Adrenal gland (tissue), 5 donors: ENCODE measurements at regions not wholly inside any gene's neighbourhood (a gene's known extent, or its start where the extent isn't known, plus 50 kb on each side); places are given as distances from the start of the nearest gene placed in this dataset.

Experiments used
- POLR2A ChIP-seq, 2 donors: fragments of 450-650 bp; IDR thresholded peaks; one replicate each; pipeline ENCODE4 v1.6.1; 2017; ENCODE audit warnings: antibody characterized with exemption in 2 of 2, mild to moderate bottlenecking in 2 of 2, moderate library complexity in 1 of 2
- TF ChIP-seq, protein P1 (sequence below), 6 experiments: fragments of 450-650 bp in 4 of 6; fragments of 200-600 bp in 2 of 6; sonication (generic) in 1 of 6; IDR thresholded peaks; 1 replicate in 5 of 6; 2 replicates in 1 of 6; pipeline versions ENCODE4 v1.5.1 to v1.8.0; 2016 to 2021; ENCODE audit warnings: antibody characterized with exemption in 6 of 6, mild to moderate bottlenecking in 2 of 6, moderate library complexity in 1 of 6
- donor health status: DM: no; HTN: no; CAD: no.

DNA sequence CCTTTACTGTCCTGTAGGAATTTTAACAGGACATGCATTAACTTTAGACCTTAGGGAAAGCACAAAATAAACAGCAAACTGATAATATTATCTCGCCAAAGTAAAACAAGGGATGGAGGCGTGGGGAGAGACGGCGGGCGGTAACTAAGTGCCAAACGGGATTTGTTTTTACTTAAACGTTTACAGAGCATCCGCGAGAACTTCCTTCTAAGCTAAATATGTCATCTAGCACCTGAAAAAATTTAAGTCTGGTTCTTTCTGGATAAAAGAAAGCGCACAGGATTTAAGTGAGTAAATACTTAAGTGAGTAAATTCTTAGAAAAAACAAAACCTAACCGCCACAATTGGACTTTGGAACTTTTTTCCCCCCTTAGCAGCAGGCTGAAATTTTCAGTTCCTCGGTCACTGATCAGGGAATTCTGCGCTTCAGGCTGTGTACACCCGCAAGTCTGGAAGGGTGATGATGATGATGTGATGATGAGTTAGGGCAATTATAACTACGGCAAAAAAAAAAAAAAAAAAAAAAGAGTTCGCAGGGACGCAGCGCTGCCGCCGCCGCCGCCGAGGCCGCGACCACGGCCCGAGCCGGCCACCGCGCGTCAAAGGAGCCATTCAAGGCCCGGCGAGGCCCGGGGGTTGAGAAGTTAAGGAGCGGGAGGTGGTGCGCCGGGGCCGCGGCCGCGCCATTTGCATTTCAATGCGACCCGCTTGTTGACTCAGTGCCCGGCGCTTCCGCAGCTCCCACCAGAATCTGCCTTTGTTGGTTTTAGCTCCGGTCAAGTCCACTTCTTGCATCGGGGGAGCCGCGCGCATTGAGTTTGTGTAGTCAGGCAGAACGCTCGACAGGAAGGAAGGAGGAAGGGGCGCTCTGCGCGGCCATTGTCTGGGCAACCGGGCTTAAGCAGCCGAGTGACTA is 108.8 kb downstream of the SPRY1 start:
- TF ChIP-seq POLR2A (IDR thresholded peaks at IDR 0.05): no peak
- TF ChIP-seq, protein P1, sequence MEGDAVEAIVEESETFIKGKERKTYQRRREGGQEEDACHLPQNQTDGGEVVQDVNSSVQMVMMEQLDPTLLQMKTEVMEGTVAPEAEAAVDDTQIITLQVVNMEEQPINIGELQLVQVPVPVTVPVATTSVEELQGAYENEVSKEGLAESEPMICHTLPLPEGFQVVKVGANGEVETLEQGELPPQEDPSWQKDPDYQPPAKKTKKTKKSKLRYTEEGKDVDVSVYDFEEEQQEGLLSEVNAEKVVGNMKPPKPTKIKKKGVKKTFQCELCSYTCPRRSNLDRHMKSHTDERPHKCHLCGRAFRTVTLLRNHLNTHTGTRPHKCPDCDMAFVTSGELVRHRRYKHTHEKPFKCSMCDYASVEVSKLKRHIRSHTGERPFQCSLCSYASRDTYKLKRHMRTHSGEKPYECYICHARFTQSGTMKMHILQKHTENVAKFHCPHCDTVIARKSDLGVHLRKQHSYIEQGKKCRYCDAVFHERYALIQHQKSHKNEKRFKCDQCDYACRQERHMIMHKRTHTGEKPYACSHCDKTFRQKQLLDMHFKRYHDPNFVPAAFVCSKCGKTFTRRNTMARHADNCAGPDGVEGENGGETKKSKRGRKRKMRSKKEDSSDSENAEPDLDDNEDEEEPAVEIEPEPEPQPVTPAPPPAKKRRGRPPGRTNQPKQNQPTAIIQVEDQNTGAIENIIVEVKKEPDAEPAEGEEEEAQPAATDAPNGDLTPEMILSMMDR (IDR thresholded peaks at IDR 0.05): no peak
